ENCODE measurements at regions not wholly inside any gene's neighbourhood (a gene's known extent, or its start where the extent isn't known, plus 50 kb on each side); places are given as distances from the start of the nearest gene placed in this dataset.
"Not testable (repeated sequence)": the region's sequence is repeated elsewhere in the genome, so short reads cannot be mapped to it uniquely, and the experiment has no call there.

DNA sequence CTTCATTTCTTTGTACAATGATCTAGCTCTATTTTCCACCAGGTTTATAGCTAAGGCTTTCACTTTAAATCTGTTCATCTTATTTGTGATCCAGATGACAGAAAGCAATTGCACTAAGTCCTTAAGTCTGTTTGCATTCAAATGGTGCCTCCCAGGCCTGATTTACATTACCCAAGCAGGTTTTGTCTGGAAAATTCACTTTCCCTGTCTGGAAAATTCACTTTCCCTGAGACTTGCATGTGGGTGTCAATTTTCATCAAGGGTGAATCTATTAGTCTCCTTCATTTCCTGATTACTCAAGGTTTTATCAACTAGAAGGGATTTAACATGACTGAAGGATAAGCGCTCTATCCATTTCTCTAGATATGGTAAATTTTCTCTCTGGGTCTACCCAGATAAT, 1480.2 kb upstream of the GOT2 start:
- Histone ChIP-seq H3K4me1 (replicated peaks) (no peaks in the 10 kb centered on the region), H3K27ac (no peak overlapping the region), H3K27me3 (replicated peaks; ENCODE audit: insufficient read depth) (no peaks in the 10 kb centered on the region), H3K9me3 (no peaks in the 10 kb centered on the region), H3K36me3 (no peaks in the 10 kb centered on the region), H3K4me3 (no peak overlapping the region)
- intact Hi-C loops (cut with DNase I), result no loop called here
- DNase-seq (ENCODE audit: low spot score), result no peak
- WGBS, result 96% methylated on average over 1 of the region's 1 CpG
- TF ChIP-seq POLR2AphosphoS5 (IDR thresholded peaks at IDR 0.05), result no peak
- TF ChIP-seq, protein P1, sequence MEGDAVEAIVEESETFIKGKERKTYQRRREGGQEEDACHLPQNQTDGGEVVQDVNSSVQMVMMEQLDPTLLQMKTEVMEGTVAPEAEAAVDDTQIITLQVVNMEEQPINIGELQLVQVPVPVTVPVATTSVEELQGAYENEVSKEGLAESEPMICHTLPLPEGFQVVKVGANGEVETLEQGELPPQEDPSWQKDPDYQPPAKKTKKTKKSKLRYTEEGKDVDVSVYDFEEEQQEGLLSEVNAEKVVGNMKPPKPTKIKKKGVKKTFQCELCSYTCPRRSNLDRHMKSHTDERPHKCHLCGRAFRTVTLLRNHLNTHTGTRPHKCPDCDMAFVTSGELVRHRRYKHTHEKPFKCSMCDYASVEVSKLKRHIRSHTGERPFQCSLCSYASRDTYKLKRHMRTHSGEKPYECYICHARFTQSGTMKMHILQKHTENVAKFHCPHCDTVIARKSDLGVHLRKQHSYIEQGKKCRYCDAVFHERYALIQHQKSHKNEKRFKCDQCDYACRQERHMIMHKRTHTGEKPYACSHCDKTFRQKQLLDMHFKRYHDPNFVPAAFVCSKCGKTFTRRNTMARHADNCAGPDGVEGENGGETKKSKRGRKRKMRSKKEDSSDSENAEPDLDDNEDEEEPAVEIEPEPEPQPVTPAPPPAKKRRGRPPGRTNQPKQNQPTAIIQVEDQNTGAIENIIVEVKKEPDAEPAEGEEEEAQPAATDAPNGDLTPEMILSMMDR (IDR thresholded peaks at IDR 0.05), result no peak
- no peak for TF ChIP-seq POLR2A (IDR thresholded peaks at IDR 0.05)

DNA sequence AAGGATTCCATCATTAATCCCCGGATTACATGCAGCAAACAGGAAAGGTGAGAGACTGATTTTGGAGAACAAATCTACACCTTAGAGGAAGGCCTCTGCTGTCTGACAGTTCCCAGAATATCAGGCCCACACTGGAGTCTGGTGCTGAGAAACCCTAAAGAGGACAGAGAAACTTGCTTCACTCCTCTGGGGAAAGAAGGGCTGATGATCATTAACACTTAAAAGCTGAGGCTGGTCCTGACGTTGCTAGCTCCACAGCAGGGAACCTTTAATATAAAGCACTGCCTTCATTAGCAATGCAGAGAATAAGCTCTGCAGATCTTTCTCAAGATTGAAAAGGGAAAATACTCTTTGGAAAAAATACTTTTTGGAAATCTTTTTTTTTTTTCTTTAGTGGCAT, 1472.4 kb upstream of the GOT2 start:
- no peaks in the 10 kb centered on the region for H3K4me1 ChIP-seq (replicated peaks)
- no peaks in the 10 kb centered on the region for H3K36me3 ChIP-seq
- H3K4me3 ChIP-seq, result no peak overlapping the region
- H3K27me3 ChIP-seq (replicated peaks; ENCODE audit: insufficient read depth), result no peaks in the 10 kb centered on the region
- no peak for DNase-seq (ENCODE audit: low spot score)
- intact Hi-C loops (cut with DNase I), result loop anchor here (10.0 kb wide), 1 partner anchor 792 kb away; no protein-coding TSS in a partner anchor
- no peak overlapping the region for H3K27ac ChIP-seq
- WGBS, result 63% methylated on average over 2 of the region's 2 CpGs
- TF ChIP-seq, protein P1 (IDR thresholded peaks at IDR 0.05), result no peak
- no peak for TF ChIP-seq POLR2AphosphoS5 (IDR thresholded peaks at IDR 0.05)
- no peak for TF ChIP-seq POLR2A (IDR thresholded peaks at IDR 0.05)
- no peaks in the 10 kb centered on the region for H3K9me3 ChIP-seq

DNA sequence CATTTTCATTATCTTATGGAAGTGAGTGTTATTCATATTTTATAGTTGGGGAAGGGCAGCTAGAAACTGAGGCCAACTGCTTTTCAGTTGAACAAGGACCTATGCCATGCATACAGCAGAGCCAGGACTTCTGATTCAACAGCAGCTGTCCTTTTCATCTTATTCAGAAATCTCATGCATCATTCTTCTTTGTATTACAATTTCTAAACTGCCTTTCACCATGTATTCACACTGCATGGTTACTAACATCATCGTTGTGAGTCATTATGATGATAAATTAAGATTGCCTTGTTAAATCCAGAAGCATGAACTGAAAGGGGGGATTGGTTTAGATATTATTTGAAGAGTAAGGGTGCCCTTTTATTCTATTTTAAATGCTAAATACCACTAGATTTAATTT, 1470.1 kb upstream of the GOT2 start:
- H3K27me3 ChIP-seq (replicated peaks; ENCODE audit: insufficient read depth), result no peaks in the 10 kb centered on the region
- intact Hi-C loops (cut with DNase I), result loop anchor here (10.0 kb wide), 1 partner anchor 789 kb away; no protein-coding TSS in a partner anchor

DNA sequence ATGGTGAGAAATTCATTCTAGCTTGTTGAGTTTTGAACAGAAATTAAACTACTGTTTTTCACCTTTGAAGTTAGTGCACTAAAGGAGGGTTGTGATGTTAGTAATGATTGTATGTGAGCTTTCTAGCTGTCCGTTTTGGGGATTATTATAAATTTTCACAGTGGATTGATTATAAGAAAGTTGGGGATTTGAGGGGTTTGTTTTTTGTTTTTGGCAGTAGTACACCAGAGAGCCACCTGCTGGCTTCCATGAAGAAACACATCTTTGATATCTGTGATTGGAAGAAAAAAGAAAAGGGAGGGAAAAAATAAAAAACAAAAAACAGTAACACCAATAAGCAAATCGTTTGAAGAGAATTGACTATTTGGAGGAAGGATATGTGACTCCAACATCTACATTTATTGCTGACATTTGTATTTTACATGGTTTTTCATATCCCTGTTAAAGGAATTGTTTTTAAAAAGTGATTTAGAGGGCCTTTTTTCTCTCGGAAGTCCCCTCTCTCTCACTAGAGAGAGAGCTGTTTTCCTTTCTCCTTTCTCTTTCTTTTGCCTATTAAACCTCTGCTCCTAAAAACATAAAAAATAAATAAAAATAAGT, 1469.5 kb upstream of the GOT2 start:
- WGBS, result 29% methylated on average over 3 of the region's 3 CpGs
- no peaks in the 10 kb centered on the region for H3K27me3 ChIP-seq (replicated peaks; ENCODE audit: insufficient read depth)
- no peaks in the 10 kb centered on the region for H3K9me3 ChIP-seq
- no peak overlapping the region for H3K4me3 ChIP-seq
- DNase-seq (ENCODE audit: low spot score), result no peak
- no peaks in the 10 kb centered on the region for H3K4me1 ChIP-seq (replicated peaks)
- H3K27ac ChIP-seq, result no peak overlapping the region
- no peaks in the 10 kb centered on the region for H3K36me3 ChIP-seq
- intact Hi-C loops (cut with DNase I), result loop anchor here (10.0 kb wide), 1 partner anchor 789 kb away; no protein-coding TSS in a partner anchor
- TF ChIP-seq POLR2A (IDR thresholded peaks at IDR 0.05), result no peak
- TF ChIP-seq, protein P1 (IDR thresholded peaks at IDR 0.05), result peak in 2 of 4 experiments; percentile 32 to 36
- TF ChIP-seq POLR2AphosphoS5 (IDR thresholded peaks at IDR 0.05), result no peak

More for the DNA sequence above, 1470.1 kb upstream of the GOT2 start:
- no peak for TF ChIP-seq POLR2A (IDR thresholded peaks at IDR 0.05)
- TF ChIP-seq POLR2AphosphoS5 (IDR thresholded peaks at IDR 0.05), result no peak
- TF ChIP-seq, protein P1 (IDR thresholded peaks at IDR 0.05), result no peak
- no peak overlapping the region for H3K27ac ChIP-seq
- H3K4me3 ChIP-seq, result no peak overlapping the region
- H3K36me3 ChIP-seq, result no peaks in the 10 kb centered on the region
- no peak for DNase-seq (ENCODE audit: low spot score)
- H3K4me1 ChIP-seq (replicated peaks), result no peaks in the 10 kb centered on the region
- H3K9me3 ChIP-seq, result no peaks in the 10 kb centered on the region
- 41% methylated on average over 1 of the region's 1 CpG for WGBS

DNA sequence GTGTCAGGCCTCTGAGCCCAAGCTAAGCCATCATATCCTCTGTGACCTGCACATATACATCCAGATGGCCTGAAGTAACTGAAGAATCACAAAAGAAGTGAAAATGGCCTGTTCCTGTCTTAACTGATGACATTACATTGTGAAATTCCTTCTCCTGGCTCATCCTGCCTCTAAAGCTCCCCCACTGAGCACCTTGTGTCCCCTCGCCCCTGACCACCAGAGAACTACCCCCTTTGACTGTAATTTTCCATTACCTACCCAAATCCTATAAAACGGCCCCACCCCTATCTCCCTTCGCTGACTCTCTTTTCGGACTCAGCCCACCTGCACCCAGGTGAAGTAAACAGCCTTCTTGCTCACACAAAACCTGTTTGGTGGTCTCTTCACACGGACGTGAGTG, 1466.6 kb upstream of the GOT2 start:
- DNase-seq (ENCODE audit: low spot score); H3K27ac ChIP-seq; H3K4me1 ChIP-seq (replicated peaks); H3K4me3 ChIP-seq; H3K9me3 ChIP-seq; H3K36me3 ChIP-seq; H3K27me3 ChIP-seq (replicated peaks; ENCODE audit: insufficient read depth): not testable (repeated sequence)
- 80% methylated on average over 6 of the region's 6 CpGs for WGBS
- intact Hi-C loops (cut with DNase I), result loop anchor here (10.0 kb wide), 1 partner anchor 786 kb away; no protein-coding TSS in a partner anchor

All from prostate gland (tissue), 2 donors.